Activated effector memory CD4-positive, alpha-beta T cell treated with anti-CD3 and anti-CD28 coated beads, Interleukin-2, amount 50 U/mL, for 16 hours (primary cell): ENCODE measurements at regions not wholly inside any gene's neighbourhood (a gene's known extent, or its start where the extent isn't known, plus 50 kb on each side); places are given as distances from the start of the nearest gene placed in this dataset.
"Not testable (repeated sequence)": the region's sequence is repeated elsewhere in the genome, so short reads cannot be mapped to it uniquely, and the experiment has no call there.

Experiments used
- DNase-seq: peaks from one replicate; pipeline ENCODE4 v3.0.0-alpha.2; 2020

- DNase-seq = no peak
These were observed 198.3 kb downstream of the BCAS1 start for GRCh38 chr20:53872081-53872541.

GRCh38 chr20:53871541-53871940 lies 198.9 kb downstream of the BCAS1 start:
- DNase-seq = no peak

GRCh38 chr20:53870426-53871315 lies 199.7 kb downstream of the BCAS1 start:
- no peak for DNase-seq

- peak; percentile 85 for DNase-seq
These were observed 200.7 kb downstream of the BCAS1 start for GRCh38 chr20:53869466-53870258.

GRCh38 chr20:53867741-53868351 lies 202.5 kb downstream of the BCAS1 start:
- no peak for DNase-seq

- no peak for DNase-seq
These were observed 203.3 kb downstream of the BCAS1 start for GRCh38 chr20:53866794-53867740.

GRCh38 chr20:53865901-53866793 lies 204.2 kb downstream of the BCAS1 start:
- no peak for DNase-seq

GRCh38 chr20:53864765-53865683 lies 205.4 kb downstream of the BCAS1 start:
- not testable (repeated sequence) for DNase-seq

- not testable (repeated sequence) for DNase-seq
These were observed 206.3 kb downstream of the BCAS1 start for GRCh38 chr20:53863923-53864641.

- not testable (repeated sequence) for DNase-seq
These were observed 206.9 kb downstream of the BCAS1 start for GRCh38 chr20:53863535-53863922.

GRCh38 chr20:53863039-53863438 lies 207.4 kb downstream of the BCAS1 start:
- DNase-seq = not testable (repeated sequence)

GRCh38 chr20:53862490-53862889 lies 207.9 kb downstream of the BCAS1 start:
- DNase-seq = not testable (repeated sequence)

- DNase-seq = not testable (repeated sequence)
These were observed 208.3 kb downstream of the BCAS1 start for GRCh38 chr20:53862136-53862397.

GRCh38 chr20:53859684-53860083 lies 210.7 kb downstream of the BCAS1 start:
- no peak for DNase-seq

GRCh38 chr20:53859009-53859408 lies 211.4 kb downstream of the BCAS1 start:
- DNase-seq = not testable (repeated sequence)

GRCh38 chr20:53858516-53858915 lies 211.9 kb downstream of the BCAS1 start:
- not testable (repeated sequence) for DNase-seq

- DNase-seq = no peak
These were observed 212.6 kb downstream of the BCAS1 start for GRCh38 chr20:53857723-53858236.

GRCh38 chr20:53856300-53857295 lies 213.8 kb downstream of the BCAS1 start:
- DNase-seq = no peak
